ENCODE measurements at regions not wholly inside any gene's neighbourhood (a gene's known extent, or its start where the extent isn't known, plus 50 kb on each side); places are given as distances from the start of the nearest gene placed in this dataset.

GRCh38 chr4:144421056-144421455 is 224.9 kb upstream of the HHIP start:
- Histone ChIP-seq H3K4me3 (ENCODE audit: low read depth in 2 of 2, low read length in 2 of 2) (no peak overlapping the region), H3K9me3 (ENCODE audit: control insufficient read depth, insufficient read depth, low read depth, low read length) (no peaks in the 10 kb centered on the region), H3K27ac (ENCODE audit: low read length) (no peak overlapping the region), H3K27me3 (ENCODE audit: control insufficient read depth, insufficient read depth, low read length) (no peaks in the 10 kb centered on the region), H3K36me3 (ENCODE audit: control insufficient read depth, insufficient read depth, low read length) (no peaks in the 10 kb centered on the region), H3K4me1 (ENCODE audit: control insufficient read depth, insufficient read depth, low read length) (no peaks in the 10 kb centered on the region)
- no TSS peak for BruUV-seq (replicated peaks)
- ChIA-PET CTCF (no interaction called here), POLR2A (no interaction called here)
- DNase-seq (ENCODE audit: low read depth, low spot score) = no peak
- no peak for ATAC-seq
- no peak for TF ChIP-seq SIN3A (IDR thresholded peaks at IDR 0.05; ENCODE audit: borderline replicate concordance, insufficient read depth, low read depth, low read length)
- TF ChIP-seq, protein P1, sequence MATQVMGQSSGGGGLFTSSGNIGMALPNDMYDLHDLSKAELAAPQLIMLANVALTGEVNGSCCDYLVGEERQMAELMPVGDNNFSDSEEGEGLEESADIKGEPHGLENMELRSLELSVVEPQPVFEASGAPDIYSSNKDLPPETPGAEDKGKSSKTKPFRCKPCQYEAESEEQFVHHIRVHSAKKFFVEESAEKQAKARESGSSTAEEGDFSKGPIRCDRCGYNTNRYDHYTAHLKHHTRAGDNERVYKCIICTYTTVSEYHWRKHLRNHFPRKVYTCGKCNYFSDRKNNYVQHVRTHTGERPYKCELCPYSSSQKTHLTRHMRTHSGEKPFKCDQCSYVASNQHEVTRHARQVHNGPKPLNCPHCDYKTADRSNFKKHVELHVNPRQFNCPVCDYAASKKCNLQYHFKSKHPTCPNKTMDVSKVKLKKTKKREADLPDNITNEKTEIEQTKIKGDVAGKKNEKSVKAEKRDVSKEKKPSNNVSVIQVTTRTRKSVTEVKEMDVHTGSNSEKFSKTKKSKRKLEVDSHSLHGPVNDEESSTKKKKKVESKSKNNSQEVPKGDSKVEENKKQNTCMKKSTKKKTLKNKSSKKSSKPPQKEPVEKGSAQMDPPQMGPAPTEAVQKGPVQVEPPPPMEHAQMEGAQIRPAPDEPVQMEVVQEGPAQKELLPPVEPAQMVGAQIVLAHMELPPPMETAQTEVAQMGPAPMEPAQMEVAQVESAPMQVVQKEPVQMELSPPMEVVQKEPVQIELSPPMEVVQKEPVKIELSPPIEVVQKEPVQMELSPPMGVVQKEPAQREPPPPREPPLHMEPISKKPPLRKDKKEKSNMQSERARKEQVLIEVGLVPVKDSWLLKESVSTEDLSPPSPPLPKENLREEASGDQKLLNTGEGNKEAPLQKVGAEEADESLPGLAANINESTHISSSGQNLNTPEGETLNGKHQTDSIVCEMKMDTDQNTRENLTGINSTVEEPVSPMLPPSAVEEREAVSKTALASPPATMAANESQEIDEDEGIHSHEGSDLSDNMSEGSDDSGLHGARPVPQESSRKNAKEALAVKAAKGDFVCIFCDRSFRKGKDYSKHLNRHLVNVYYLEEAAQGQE (IDR thresholded peaks at IDR 0.05; ENCODE audit: insufficient read depth in 1 of 2, low read depth in 2 of 2, low read length in 1 of 2) = no peak
- TF ChIP-seq TCF7L2 (IDR thresholded peaks at IDR 0.05; ENCODE audit: low read depth, low read length) = no peak
- TF ChIP-seq POLR2AphosphoS5 (IDR thresholded peaks at IDR 0.05; ENCODE audit: low read depth, low read length) = no peak
- no peak for TF ChIP-seq CTCF (IDR thresholded peaks at IDR 0.05)
- intact Hi-C loops (cut with micrococcal nuclease; ENCODE audit: unreplicated experiment) (no loop called here), in situ Hi-C loops (cut with HindIII; ENCODE audit: low pct_unique_long_range_greater_than_20kb, low sequenced_read_pairs) (no loop called here)

- ChIA-PET POLR2A (no interaction called here), CTCF (no interaction called here)
- Histone ChIP-seq H3K4me3 (ENCODE audit: low read depth in 2 of 2, low read length in 2 of 2) (no peak overlapping the region), H3K27me3 (ENCODE audit: control insufficient read depth, insufficient read depth, low read length) (no peaks in the 10 kb centered on the region), H3K27ac (ENCODE audit: low read length) (no peak overlapping the region), H3K36me3 (ENCODE audit: control insufficient read depth, insufficient read depth, low read length) (no peaks in the 10 kb centered on the region), H3K9me3 (ENCODE audit: control insufficient read depth, insufficient read depth, low read depth, low read length) (no peaks in the 10 kb centered on the region), H3K4me1 (ENCODE audit: control insufficient read depth, insufficient read depth, low read length) (no peaks in the 10 kb centered on the region)
- ATAC-seq (no peak), DNase-seq (ENCODE audit: low read depth, low spot score) (no peak)
- TF ChIP-seq SIN3A (IDR thresholded peaks at IDR 0.05; ENCODE audit: borderline replicate concordance, insufficient read depth, low read depth, low read length) = no peak
- TF ChIP-seq, protein P1 (IDR thresholded peaks at IDR 0.05; ENCODE audit: insufficient read depth in 1 of 2, low read depth in 2 of 2, low read length in 1 of 2) = no peak
- TF ChIP-seq CTCF (IDR thresholded peaks at IDR 0.05) = no peak
- TF ChIP-seq TCF7L2 (IDR thresholded peaks at IDR 0.05; ENCODE audit: low read depth, low read length) = no peak
- TF ChIP-seq POLR2AphosphoS5 (IDR thresholded peaks at IDR 0.05; ENCODE audit: low read depth, low read length) = no peak
- in situ Hi-C loops (cut with HindIII; ENCODE audit: low pct_unique_long_range_greater_than_20kb, low sequenced_read_pairs) (no loop called here), intact Hi-C loops (cut with micrococcal nuclease; ENCODE audit: unreplicated experiment) (no loop called here)
- BruUV-seq (replicated peaks) = no TSS peak
Measured at GRCh38 chr4:144421839-144422565, 224.0 kb upstream of the HHIP start.
